ENCODE measurements at regions not wholly inside any gene's neighbourhood (a gene's known extent, or its start where the extent isn't known, plus 50 kb on each side); places are given as distances from the start of the nearest gene placed in this dataset.

GRCh38 chr4:188992706-188993105 is 853.5 kb downstream of the TRIML1 start:
- DNase-seq (ENCODE audit: low read depth in 1 of 2, low spot score in 1 of 2): no peak

GRCh38 chr4:188993871-188994270 is 854.6 kb downstream of the TRIML1 start:
- 54% methylated on average over 6 of the region's 6 CpGs for WGBS (ENCODE audit: missing lambda C conversion rate)
- H3K9me3 ChIP-seq: no peaks in the 10 kb centered on the region
- H3K4me3 ChIP-seq: no peak overlapping the region
- ATAC-seq: no peak
- DNase-seq (ENCODE audit: low read depth in 1 of 2, low spot score in 1 of 2): no peak
- ChIA-PET CTCF (interaction anchor here (1.2 kb wide), 2 partner anchors 10 to 208 kb away, joined by 3 read pairs; no protein-coding TSS in a partner anchor), POLR2A (no interaction called here)
- 0 out of 3 replicates have a peak, but pooled peaks cover 4% of the 10 kb centered on the region for H3K4me1 ChIP-seq
- FAIRE-seq: no peak
- no peak overlapping the region for H3K27ac ChIP-seq
- H3K4me2 ChIP-seq: no peak overlapping the region
- TF ChIP-seq SREBF2 (IDR thresholded peaks at IDR 0.05) (no peak), HOXB13 (CRISPR knock-in tag; IDR thresholded peaks at IDR 0.05; ENCODE audit: low read depth) (no peak), TP53 (CRISPR knock-in tag; IDR thresholded peaks at IDR 0.05) (no peak), CTCF (IDR thresholded peaks at IDR 0.05) (no peak), CBX8 (IDR thresholded peaks at IDR 0.05) (no peak), NFE2L2 (conservative IDR thresholded peaks at IDR 0.05; ENCODE audit: low read length) (no peak), HMGXB4 (CRISPR knock-in tag; IDR thresholded peaks at IDR 0.05; ENCODE audit: borderline replicate concordance) (no peak), JUN (IDR thresholded peaks at IDR 0.05) (no peak), SMC3 (IDR thresholded peaks at IDR 0.05) (no peak), POLR2AphosphoS2 (conservative IDR thresholded peaks at IDR 0.05; ENCODE audit: low read length) (no peak), USF2 (IDR thresholded peaks at IDR 0.05) (no peak), REST (IDR thresholded peaks at IDR 0.05) (no peak), KDM1A (IDR thresholded peaks at IDR 0.05; ENCODE audit: low read depth) (no peak), HOXB5 (CRISPR knock-in tag; IDR thresholded peaks at IDR 0.05) (no peak), HOXA7 (CRISPR knock-in tag; IDR thresholded peaks at IDR 0.05) (no peak), BHLHE40 (IDR thresholded peaks at IDR 0.05; ENCODE audit: low read depth, low read length) (no peak), ELK1 (IDR thresholded peaks at IDR 0.05; ENCODE audit: low read depth, low read length) (no peak)

More at GRCh38 chr4:188992706-188993105, 853.5 kb downstream of the TRIML1 start:
- WGBS (ENCODE audit: missing lambda C conversion rate): 60% methylated on average over 1 of the region's 1 CpG
- CTCF ChIA-PET: no interaction called here
- no peak for TF ChIP-seq SREBF2 (IDR thresholded peaks at IDR 0.05)
- no peak for TF ChIP-seq NR3C1 (IDR thresholded peaks at IDR 0.05)
- TF ChIP-seq TFCP2L1 (CRISPR knock-in tag; IDR thresholded peaks at IDR 0.05): no peak
- TF ChIP-seq CHD4 (IDR thresholded peaks at IDR 0.05; ENCODE audit: borderline replicate concordance): no peak
- TF ChIP-seq NFE2L2 (conservative IDR thresholded peaks at IDR 0.05; ENCODE audit: low read length): no peak
- TF ChIP-seq TP53 (CRISPR knock-in tag; IDR thresholded peaks at IDR 0.05): no peak
- no peak for TF ChIP-seq FOXS1 (CRISPR knock-in tag; IDR thresholded peaks at IDR 0.05)
- no peak for TF ChIP-seq FOSB (CRISPR knock-in tag; IDR thresholded peaks at IDR 0.05)
- no peak for TF ChIP-seq FOSL2 (IDR thresholded peaks at IDR 0.05)
- TF ChIP-seq FOSL2 (CRISPR knock-in tag; IDR thresholded peaks at IDR 0.05): no peak
- no peak for TF ChIP-seq BHLHE40 (IDR thresholded peaks at IDR 0.05; ENCODE audit: low read depth, low read length)
- no peak for TF ChIP-seq ZNF302 (CRISPR knock-in tag; IDR thresholded peaks at IDR 0.05)
- TF ChIP-seq E2F6 (IDR thresholded peaks at IDR 0.05; ENCODE audit: borderline replicate concordance, low read depth): no peak
- no peak for TF ChIP-seq POLR2A (IDR thresholded peaks at IDR 0.05; ENCODE audit: low read length)
- no peak for TF ChIP-seq CHD2 (IDR thresholded peaks at IDR 0.05; ENCODE audit: low read length, partially characterized antibody)
- no peak for TF ChIP-seq HOXB5 (CRISPR knock-in tag; IDR thresholded peaks at IDR 0.05)
- no peak for TF ChIP-seq USF2 (IDR thresholded peaks at IDR 0.05)
- TF ChIP-seq RNF2 (IDR thresholded peaks at IDR 0.05; ENCODE audit: borderline replicate concordance, low read depth): no peak
- no peak for TF ChIP-seq PHF8 (IDR thresholded peaks at IDR 0.05; ENCODE audit: borderline replicate concordance, low read depth)
- TF ChIP-seq CEBPB (IDR thresholded peaks at IDR 0.05): no peak
- TF ChIP-seq KDM1A (IDR thresholded peaks at IDR 0.05; ENCODE audit: low read depth): no peak
- Histone ChIP-seq H3K4me1 (0 out of 3 replicates have a peak, but pooled peaks cover 4% of the 10 kb centered on the region), H3K4me2 (no peak overlapping the region), H3K4me3 (no peak overlapping the region), H3K27ac (no peak overlapping the region), H3K9me3 (no peaks in the 10 kb centered on the region)
- POLR2A ChIA-PET: no interaction called here
- no peak for FAIRE-seq
- no peak for ATAC-seq

Data from A549 (cell line).